Endothelial cell of umbilical vein (primary cell): ENCODE measurements at regions not wholly inside any gene's neighbourhood (a gene's known extent, or its start where the extent isn't known, plus 50 kb on each side); places are given as distances from the start of the nearest gene placed in this dataset.

Source experiments
- BruUV-seq: library from RNA; stranded (reverse); fragments of 400-500 nt; replicated peaks from 2 replicates; lab custom pipeline; 2021; lab: Mats Ljungman, UMichigan
- CTCF ChIA-PET: fragments of 300-600, 350-600 bp; sonication (Branson Sonifier 250); formaldehyde crosslinking; loops from one replicate; lab custom pipeline; 2021; ENCODE audit warnings: antibody characterized with exemption, inconsistent platforms; lab: Charles Lee
- POLR2A ChIA-PET: fragments of 300-600, 350-600 bp; sonication (Branson Sonifier 250); formaldehyde crosslinking; loops from one replicate; lab custom pipeline; 2021; ENCODE audit warnings: antibody characterized with exemption, inconsistent platforms; lab: Charles Lee
- DNase-seq: peaks from one replicate; pipeline ENCODE4 v3.0.0-alpha.2; 2011; ENCODE audit warnings: low read depth, low spot score
- FAIRE-seq: peaks from 2 replicates; lab custom pipeline; 2011; peaks lifted over from hg19 to GRCh38; lab: Jason Lieb, UNC
- H2AFZ ChIP-seq: 2 replicates; pipeline ENCODE4 v1.6.0; 2012; ENCODE audit warnings: low read depth, low read length, control low read depth, inconsistent platforms
- H3K27ac ChIP-seq: 2 replicates; pipeline ENCODE4 v1.5.1; 2011; ENCODE audit warnings: low read depth, mild to moderate bottlenecking, control low read depth, low read length, moderate library complexity; ENCODE audit not compliant: insufficient read depth
- H3K27me3 ChIP-seq, 2 experiments: 2 replicates each; pipeline versions ENCODE4 v1.6.0 to v1.6.1; 2011; ENCODE audit warnings: low read length in 2 of 2, mixed read lengths in 1 of 2; ENCODE audit not compliant: control insufficient read depth in 2 of 2, insufficient read depth in 2 of 2
- H3K36me3 ChIP-seq, 2 experiments: 2 replicates in 1 of 2; 3 replicates in 1 of 2; pipeline ENCODE4 v1.5.1; 2011; ENCODE audit warnings: low read length in 2 of 2, mild to moderate bottlenecking in 1 of 2, moderate library complexity in 1 of 2; ENCODE audit not compliant: control insufficient read depth in 2 of 2, insufficient read depth in 2 of 2; ENCODE audit errors: extremely low read depth in 1 of 2
- H3K4me1 ChIP-seq: 3 replicates; pipeline ENCODE4 v1.5.1; 2011; ENCODE audit warnings: mild to moderate bottlenecking, low read length; ENCODE audit not compliant: control insufficient read depth, insufficient read depth; ENCODE audit errors: extremely low read depth
- H3K4me2 ChIP-seq: 2 replicates; pipeline ENCODE4 v1.6.1; 2011; ENCODE audit warnings: low read length, control low read depth, mixed read lengths; ENCODE audit not compliant: insufficient read depth
- H3K4me3 ChIP-seq, 3 experiments: fragments of 200-600 bp in 1 of 3; sonication (generic), shearing (Covaris generic) in 1 of 3; replicated peaks in 1 of 3; 2 replicates each; pipeline ENCODE4 v1.5.1; 2011 to 2016; ENCODE audit warnings: control low read depth in 3 of 3, low read length in 3 of 3, mild to moderate bottlenecking in 2 of 3, inconsistent platforms in 1 of 3, low read depth in 1 of 3, moderate library complexity in 1 of 3; ENCODE audit not compliant: insufficient read depth in 1 of 3
- H3K79me2 ChIP-seq: 2 replicates; pipeline ENCODE4 v1.6.0; 2012; ENCODE audit warnings: low read length, inconsistent platforms; ENCODE audit not compliant: control insufficient read depth, insufficient read depth
- H3K9ac ChIP-seq: replicated peaks from 2 replicates; pipeline ENCODE3; 2011; ENCODE audit warnings: low read length, control low read depth; ENCODE audit not compliant: insufficient read depth; ENCODE audit errors: extremely low read depth
- H3K9me1 ChIP-seq: replicated peaks from 3 replicates; pipeline ENCODE4 v1.6.0; 2011; ENCODE audit warnings: mild to moderate bottlenecking, low read length; ENCODE audit not compliant: control insufficient read depth, insufficient read depth; ENCODE audit errors: extremely low read depth
- H3K9me3 ChIP-seq: replicated peaks from 2 replicates; pipeline ENCODE4 v1.5.1; 2012; ENCODE audit warnings: low read length, inconsistent platforms; ENCODE audit not compliant: control insufficient read depth, insufficient read depth
- H4K20me1 ChIP-seq: replicated peaks from 2 replicates; pipeline ENCODE3; 2011; ENCODE audit warnings: mild to moderate bottlenecking, low read length; ENCODE audit not compliant: control insufficient read depth, insufficient read depth; ENCODE audit errors: extremely low read depth
- EZH2 ChIP-seq: IDR thresholded peaks from 2 replicates; pipeline ENCODE4 v1.6.1; 2012; ENCODE audit warnings: borderline replicate concordance, low read depth, mild to moderate bottlenecking, moderate library complexity, low read length, inconsistent platforms; ENCODE audit not compliant: severe bottlenecking
- FOS ChIP-seq: IDR thresholded peaks from 2 replicates; pipeline ENCODE4 v1.6.1; 2011; ENCODE audit warnings: mild to moderate bottlenecking, low read length, moderate library complexity, borderline replicate concordance; ENCODE audit not compliant: insufficient read depth
- GATA2 ChIP-seq: IDR thresholded peaks from 2 replicates; pipeline ENCODE4 v1.7.0; 2011; ENCODE audit warnings: low read depth, mild to moderate bottlenecking, moderate library complexity, mixed read lengths, low read length; ENCODE audit not compliant: insufficient read length, insufficient read depth
- JUN ChIP-seq: IDR thresholded peaks from 2 replicates; pipeline ENCODE4 v1.6.1; 2011; ENCODE audit warnings: borderline replicate concordance, low read depth; ENCODE audit not compliant: insufficient read length, insufficient read depth
- MYC ChIP-seq: IDR thresholded peaks from one replicate; pipeline ENCODE4 v1.6.1; 2011; ENCODE audit warnings: mild to moderate bottlenecking, low read depth, low read length
- POLR2A ChIP-seq: IDR thresholded peaks from 2 replicates; pipeline ENCODE4 v1.6.1; 2012; ENCODE audit warnings: low read depth, mild to moderate bottlenecking, control low read depth, low read length
- POLR2AphosphoS5 ChIP-seq: IDR thresholded peaks from 2 replicates; pipeline ENCODE4 v1.6.1; 2012; ENCODE audit warnings: low read depth, mild to moderate bottlenecking, control low read depth, low read length, moderate library complexity; ENCODE audit not compliant: insufficient read depth
- dilution Hi-C: fragments of 300-500 bp; cut with MboI; formaldehyde crosslinking; loops from one replicate; pipeline ENCODE4 v1.15.0; 2019; ENCODE audit warnings: low sequenced_read_pairs; ENCODE audit not compliant: extremely low pct_ligation_motif_present
- intact Hi-C: fragments of 100-400 bp; cut with micrococcal nuclease; formaldehyde crosslinking; loops from one replicate; pipeline ENCODE4 v1.10.0; 2022
- TF ChIP-seq, protein P1 (sequence below), 2 donors: IDR thresholded peaks; 1 replicate in 1 of 2; 2 replicates in 1 of 2; pipeline ENCODE4 v1.5.1; 2011; ENCODE audit warnings: low read length in 2 of 2, mild to moderate bottlenecking in 2 of 2, moderate library complexity in 2 of 2, control low read depth in 1 of 2, inconsistent platforms in 1 of 2, low read depth in 1 of 2; ENCODE audit not compliant: insufficient read depth in 1 of 2; ENCODE audit errors: extremely low read depth in 1 of 2
- TF ChIP-seq, protein P2 (sequence below): IDR thresholded peaks from 2 replicates; pipeline ENCODE4 v1.6.1; 2011; ENCODE audit not compliant: insufficient read depth, insufficient read length

DNA sequence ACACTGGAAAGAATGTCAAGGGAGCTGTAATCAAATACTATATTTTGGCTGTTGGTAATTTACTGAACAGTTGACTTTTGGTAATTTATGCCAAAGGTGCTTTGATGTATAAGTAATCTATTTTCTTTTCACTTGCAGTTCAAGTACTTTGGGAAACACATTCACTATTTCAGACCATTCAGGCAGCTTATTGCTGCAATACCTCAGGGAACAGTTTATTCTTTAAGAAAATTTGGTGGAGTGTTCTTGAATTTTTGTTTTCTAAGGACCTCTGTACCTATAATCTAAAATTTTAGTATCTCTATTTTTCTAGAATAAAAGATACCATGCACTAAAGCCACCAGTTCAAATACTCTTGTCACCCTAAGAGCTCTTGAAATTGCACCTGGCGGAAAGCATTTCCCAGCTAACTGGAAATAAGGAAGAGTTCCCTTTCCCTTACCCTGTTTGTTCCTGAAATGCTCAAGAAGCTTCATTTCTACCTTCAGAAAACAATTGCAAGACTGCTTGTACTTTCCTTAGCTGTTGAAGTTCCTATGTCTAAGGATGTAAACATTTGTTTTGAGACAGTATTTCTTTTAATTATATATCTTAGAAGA lies 633.5 kb upstream of the FAT1 start:
- dilution Hi-C loops = no loop called here

DNA sequence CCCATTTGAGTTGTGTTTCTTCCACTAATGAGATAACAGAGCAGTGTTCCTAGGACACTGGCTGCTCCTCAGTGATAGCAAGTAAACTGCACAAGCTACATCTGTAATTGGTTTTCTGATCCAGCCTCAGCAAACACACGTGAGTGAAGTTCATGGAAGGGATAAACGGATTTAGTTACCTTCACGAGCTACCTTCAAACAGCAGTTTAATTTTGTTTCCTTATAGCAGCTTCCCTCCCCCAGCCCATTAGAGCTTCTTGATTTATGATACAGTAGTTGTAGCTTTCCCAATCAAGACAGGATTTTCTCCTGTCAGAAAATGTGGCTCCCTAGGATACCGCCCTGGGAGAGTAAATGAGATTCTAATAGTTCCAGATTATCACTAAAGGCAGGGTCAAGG lies 634.2 kb upstream of the FAT1 start:
- no peak for FAIRE-seq
- no peaks in the 10 kb centered on the region for H4K20me1 ChIP-seq
- H3K27ac ChIP-seq = no peak overlapping the region
- H3K27me3 ChIP-seq = no peaks in the 10 kb centered on the region
- dilution Hi-C loops = no loop called here
- no TSS peak for BruUV-seq
- no peak for DNase-seq
- no peaks in the 10 kb centered on the region for H3K9me1 ChIP-seq
- H3K9me3 ChIP-seq = peaks cover 2% of the 10 kb centered on the region
- ChIA-PET CTCF (no interaction called here), POLR2A (no interaction called here)
- no peak overlapping the region for H3K9ac ChIP-seq
- no peak overlapping the region for H3K4me3 ChIP-seq
- H3K36me3 ChIP-seq = no peaks in the 10 kb centered on the region
- no peak overlapping the region for H2AFZ ChIP-seq
- H3K4me1 ChIP-seq = no peaks in the 10 kb centered on the region
- intact Hi-C loops = no loop called here
- no peaks in the 10 kb centered on the region for H3K79me2 ChIP-seq
- TF ChIP-seq EZH2 = no peak
- TF ChIP-seq, protein P1, sequence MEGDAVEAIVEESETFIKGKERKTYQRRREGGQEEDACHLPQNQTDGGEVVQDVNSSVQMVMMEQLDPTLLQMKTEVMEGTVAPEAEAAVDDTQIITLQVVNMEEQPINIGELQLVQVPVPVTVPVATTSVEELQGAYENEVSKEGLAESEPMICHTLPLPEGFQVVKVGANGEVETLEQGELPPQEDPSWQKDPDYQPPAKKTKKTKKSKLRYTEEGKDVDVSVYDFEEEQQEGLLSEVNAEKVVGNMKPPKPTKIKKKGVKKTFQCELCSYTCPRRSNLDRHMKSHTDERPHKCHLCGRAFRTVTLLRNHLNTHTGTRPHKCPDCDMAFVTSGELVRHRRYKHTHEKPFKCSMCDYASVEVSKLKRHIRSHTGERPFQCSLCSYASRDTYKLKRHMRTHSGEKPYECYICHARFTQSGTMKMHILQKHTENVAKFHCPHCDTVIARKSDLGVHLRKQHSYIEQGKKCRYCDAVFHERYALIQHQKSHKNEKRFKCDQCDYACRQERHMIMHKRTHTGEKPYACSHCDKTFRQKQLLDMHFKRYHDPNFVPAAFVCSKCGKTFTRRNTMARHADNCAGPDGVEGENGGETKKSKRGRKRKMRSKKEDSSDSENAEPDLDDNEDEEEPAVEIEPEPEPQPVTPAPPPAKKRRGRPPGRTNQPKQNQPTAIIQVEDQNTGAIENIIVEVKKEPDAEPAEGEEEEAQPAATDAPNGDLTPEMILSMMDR (IDR thresholded peaks at IDR 0.05; ENCODE audit: extremely low read depth in 1 of 2, insufficient read depth in 1 of 2, low read depth in 1 of 2, low read length in 2 of 2) = no peak
- no peak for TF ChIP-seq FOS
- no peak for TF ChIP-seq GATA2
- no peak for TF ChIP-seq POLR2A
- TF ChIP-seq JUN = no peak
- no peak for TF ChIP-seq POLR2AphosphoS5
- no peak for TF ChIP-seq MYC
- TF ChIP-seq, protein P2, sequence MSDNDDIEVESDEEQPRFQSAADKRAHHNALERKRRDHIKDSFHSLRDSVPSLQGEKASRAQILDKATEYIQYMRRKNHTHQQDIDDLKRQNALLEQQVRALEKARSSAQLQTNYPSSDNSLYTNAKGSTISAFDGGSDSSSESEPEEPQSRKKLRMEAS = no peak
- H3K4me2 ChIP-seq = no peak overlapping the region

More for the DNA sequence above, 633.5 kb upstream of the FAT1 start:
- Histone ChIP-seq H3K9me3 (peaks cover 2% of the 10 kb centered on the region), H3K9me1 (no peaks in the 10 kb centered on the region), H3K27me3 (no peaks in the 10 kb centered on the region), H3K4me2 (no peak overlapping the region), H4K20me1 (no peaks in the 10 kb centered on the region), H3K4me3 (no peak overlapping the region), H3K4me1 (no peaks in the 10 kb centered on the region), H3K27ac (no peak overlapping the region), H3K79me2 (no peaks in the 10 kb centered on the region), H2AFZ (no peak overlapping the region), H3K9ac (no peak overlapping the region), H3K36me3 (no peaks in the 10 kb centered on the region)
- CTCF ChIA-PET = no interaction called here
- POLR2A ChIA-PET = no interaction called here
- TF ChIP-seq POLR2A (no peak), POLR2AphosphoS5 (no peak)
- TF ChIP-seq, protein P2 = no peak
- intact Hi-C loops = no loop called here
- FAIRE-seq (no peak), DNase-seq (no peak)
- no TSS peak for BruUV-seq
